ENCODE measurements at regions not wholly inside any gene's neighbourhood (a gene's known extent, or its start where the extent isn't known, plus 50 kb on each side); places are given as distances from the start of the nearest gene placed in this dataset.

DNA sequence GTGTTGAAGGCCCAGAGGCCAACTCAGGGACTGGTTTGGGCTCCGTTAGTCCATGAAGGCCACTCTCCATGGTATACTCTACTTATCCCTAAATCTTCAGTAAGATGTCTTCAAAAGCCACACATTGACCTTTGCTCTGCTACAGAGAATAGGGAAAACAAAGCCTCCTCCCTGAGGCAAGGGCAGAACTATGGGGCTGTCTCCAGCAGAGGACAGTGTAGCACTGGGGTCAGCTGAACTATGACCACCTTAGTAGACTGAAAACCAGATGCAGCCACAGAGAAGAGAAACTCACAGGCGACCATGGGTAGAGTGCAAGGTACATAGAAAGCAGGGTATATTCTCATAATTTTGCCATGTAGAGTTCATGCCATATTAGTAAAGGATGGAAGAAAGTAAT, 587.4 kb downstream of the LMO7 start:
- Histone ChIP-seq H3K9me3 (ENCODE audit: low read length) (no peaks in the 10 kb centered on the region), H3K9ac (ENCODE audit: low read length) (no peak overlapping the region), H3K36me3 (ENCODE audit: insufficient read depth, low read length) (no peaks in the 10 kb centered on the region), H3K27ac (ENCODE audit: low read depth, low read length) (no peak overlapping the region), H3K4me1 (ENCODE audit: insufficient read depth, low read length) (no peaks in the 10 kb centered on the region), H3K4me3 (ENCODE audit: low read depth in 1 of 2, low read length in 2 of 2) (no peak overlapping the region), H3K27me3 (ENCODE audit: control insufficient read depth in 1 of 2, insufficient read depth in 2 of 2, low read length in 2 of 2) (no peaks in the 10 kb centered on the region)

DNA sequence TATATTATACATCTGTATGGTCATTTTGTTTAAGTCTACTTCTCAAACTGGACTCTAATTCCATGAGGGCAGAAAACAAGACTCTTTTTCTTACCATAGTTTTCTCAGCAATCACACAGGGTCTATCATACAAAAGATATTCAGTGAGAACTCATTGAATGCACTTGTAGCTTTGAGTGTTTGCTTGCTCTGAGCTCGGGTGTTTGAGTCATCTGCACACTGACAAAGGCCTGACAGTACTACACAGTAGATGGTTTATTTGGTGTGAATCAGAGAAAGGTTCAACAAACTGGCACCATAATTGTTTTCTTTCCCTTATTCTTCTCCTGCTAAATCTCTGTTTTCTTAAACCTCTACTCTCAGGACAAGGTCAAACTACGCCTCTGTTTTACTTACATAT, 586.4 kb downstream of the LMO7 start:
- Histone ChIP-seq H3K9me3 (ENCODE audit: low read length) (no peaks in the 10 kb centered on the region), H3K4me3 (ENCODE audit: low read depth in 1 of 2, low read length in 2 of 2) (no peak overlapping the region), H3K27ac (ENCODE audit: low read depth, low read length) (no peak overlapping the region), H3K27me3 (ENCODE audit: control insufficient read depth in 1 of 2, insufficient read depth in 2 of 2, low read length in 2 of 2) (no peaks in the 10 kb centered on the region), H3K9ac (ENCODE audit: low read length) (no peak overlapping the region), H3K4me1 (ENCODE audit: insufficient read depth, low read length) (no peaks in the 10 kb centered on the region), H3K36me3 (ENCODE audit: insufficient read depth, low read length) (no peaks in the 10 kb centered on the region)

DNA sequence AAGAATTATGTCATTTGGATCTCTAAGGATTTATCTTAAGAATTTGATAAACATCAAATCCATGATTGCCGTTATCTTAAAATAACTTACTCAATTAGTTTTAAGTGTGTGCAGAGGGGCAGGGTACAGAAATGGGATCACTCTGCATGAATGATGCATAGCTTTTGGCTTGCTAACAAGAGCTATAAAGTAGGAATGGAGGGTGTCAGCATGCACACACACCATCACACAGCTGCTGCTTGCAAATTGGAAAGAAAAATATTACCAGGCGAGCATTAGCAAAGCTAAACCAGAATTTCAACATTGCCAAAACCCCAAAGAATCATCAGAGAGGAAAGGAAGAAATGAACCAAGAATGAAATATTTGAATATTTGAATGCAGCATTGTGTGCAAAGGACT, 580.6 kb downstream of the LMO7 start:
- Histone ChIP-seq H3K27ac (ENCODE audit: low read depth, low read length) (no peak overlapping the region), H3K4me1 (ENCODE audit: insufficient read depth, low read length) (no peaks in the 10 kb centered on the region), H3K4me3 (ENCODE audit: low read depth in 1 of 2, low read length in 2 of 2) (no peak overlapping the region), H3K36me3 (ENCODE audit: insufficient read depth, low read length) (no peaks in the 10 kb centered on the region), H3K9me3 (ENCODE audit: low read length) (no peaks in the 10 kb centered on the region), H3K9ac (ENCODE audit: low read length) (no peak overlapping the region), H3K27me3 (ENCODE audit: control insufficient read depth in 1 of 2, insufficient read depth in 2 of 2, low read length in 2 of 2) (no peaks in the 10 kb centered on the region)

DNA sequence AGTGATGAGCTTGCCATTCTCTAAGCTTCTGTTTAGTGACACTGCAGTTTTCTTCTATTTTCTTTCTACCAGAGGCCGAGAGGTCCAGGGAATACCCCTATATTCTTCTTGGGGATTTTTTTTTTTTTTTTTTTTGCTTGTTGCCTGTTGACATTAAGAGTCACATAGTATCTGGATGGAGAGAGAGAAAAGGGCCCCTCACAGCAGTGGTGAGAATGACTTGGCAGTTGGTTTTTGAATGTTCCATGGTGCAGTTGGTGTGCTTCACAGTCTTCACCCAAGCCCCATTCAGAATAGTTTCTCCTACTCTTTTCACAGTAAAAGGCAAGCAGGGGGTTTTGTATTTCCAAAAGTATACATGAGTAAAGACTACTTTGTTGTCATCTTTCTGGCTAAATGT, 577.9 kb downstream of the LMO7 start:
- H3K27me3 ChIP-seq (ENCODE audit: control insufficient read depth in 1 of 2, insufficient read depth in 2 of 2, low read length in 2 of 2), result no peaks in the 10 kb centered on the region
- no peaks in the 10 kb centered on the region for H3K36me3 ChIP-seq (ENCODE audit: insufficient read depth, low read length)
- H3K9me3 ChIP-seq (ENCODE audit: low read length), result no peaks in the 10 kb centered on the region
- H3K9ac ChIP-seq (ENCODE audit: low read length), result no peak overlapping the region
- H3K4me1 ChIP-seq (ENCODE audit: insufficient read depth, low read length), result no peaks in the 10 kb centered on the region
- no peak overlapping the region for H3K27ac ChIP-seq (ENCODE audit: low read depth, low read length)
- no peak overlapping the region for H3K4me3 ChIP-seq (ENCODE audit: low read depth in 1 of 2, low read length in 2 of 2)

DNA sequence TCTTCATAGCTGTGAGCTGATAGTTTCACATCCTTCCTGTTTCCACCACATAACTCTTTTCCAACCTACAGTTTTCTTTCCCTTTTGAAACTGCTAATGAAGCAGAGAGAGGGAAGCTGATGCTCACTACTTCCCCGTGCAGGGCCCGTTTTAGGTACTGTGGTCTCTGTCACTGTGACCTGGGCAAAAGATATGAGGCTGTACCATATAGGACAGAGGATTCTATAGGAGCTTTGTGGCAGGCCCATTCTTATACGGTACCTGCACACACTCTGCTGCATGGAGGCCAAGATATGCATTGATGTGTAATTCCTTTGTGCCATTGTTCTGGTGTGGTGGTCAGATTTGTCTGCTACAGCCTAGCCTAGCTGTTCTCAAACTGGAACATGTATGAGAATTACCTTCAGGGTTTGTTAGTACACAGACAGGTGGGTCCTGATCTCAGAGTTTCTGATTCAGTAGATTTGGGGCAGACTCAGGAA, 577.3 kb downstream of the LMO7 start:
- no peaks in the 10 kb centered on the region for H3K4me1 ChIP-seq (ENCODE audit: insufficient read depth, low read length)
- no peaks in the 10 kb centered on the region for H3K27me3 ChIP-seq (ENCODE audit: control insufficient read depth in 1 of 2, insufficient read depth in 2 of 2, low read length in 2 of 2)
- H3K9me3 ChIP-seq (ENCODE audit: low read length), result no peaks in the 10 kb centered on the region
- no peak overlapping the region for H3K4me3 ChIP-seq (ENCODE audit: low read depth in 1 of 2, low read length in 2 of 2)
- no peak overlapping the region for H3K27ac ChIP-seq (ENCODE audit: low read depth, low read length)
- H3K36me3 ChIP-seq (ENCODE audit: insufficient read depth, low read length), result no peaks in the 10 kb centered on the region
- no peak overlapping the region for H3K9ac ChIP-seq (ENCODE audit: low read length)

DNA sequence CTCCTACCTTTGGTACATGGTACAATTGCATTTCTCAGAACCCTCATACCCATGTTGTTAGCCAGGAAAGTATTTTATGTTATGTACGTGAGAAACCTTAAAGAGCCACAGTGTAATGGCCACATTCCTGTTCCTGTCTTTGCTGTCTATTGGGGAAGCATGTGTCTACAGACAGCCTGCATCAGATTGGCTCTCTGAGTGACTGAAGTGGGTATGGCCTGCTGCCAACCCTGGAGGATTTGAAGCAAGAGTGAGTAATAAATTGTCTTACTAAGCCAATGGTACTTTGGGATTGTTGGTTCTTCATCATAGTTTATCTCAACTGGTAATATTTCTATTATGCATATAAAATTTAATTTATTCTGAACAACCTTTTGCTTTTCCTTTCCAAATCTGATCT, 574.1 kb downstream of the LMO7 start:
- no peaks in the 10 kb centered on the region for H3K9me3 ChIP-seq (ENCODE audit: low read length)
- H3K4me3 ChIP-seq (ENCODE audit: low read depth in 1 of 2, low read length in 2 of 2), result no peak overlapping the region
- H3K36me3 ChIP-seq (ENCODE audit: insufficient read depth, low read length), result no peaks in the 10 kb centered on the region
- H3K9ac ChIP-seq (ENCODE audit: low read length), result no peak overlapping the region
- H3K4me1 ChIP-seq (ENCODE audit: insufficient read depth, low read length), result no peaks in the 10 kb centered on the region
- no peak overlapping the region for H3K27ac ChIP-seq (ENCODE audit: low read depth, low read length)
- no peaks in the 10 kb centered on the region for H3K27me3 ChIP-seq (ENCODE audit: control insufficient read depth in 1 of 2, insufficient read depth in 2 of 2, low read length in 2 of 2)

DNA sequence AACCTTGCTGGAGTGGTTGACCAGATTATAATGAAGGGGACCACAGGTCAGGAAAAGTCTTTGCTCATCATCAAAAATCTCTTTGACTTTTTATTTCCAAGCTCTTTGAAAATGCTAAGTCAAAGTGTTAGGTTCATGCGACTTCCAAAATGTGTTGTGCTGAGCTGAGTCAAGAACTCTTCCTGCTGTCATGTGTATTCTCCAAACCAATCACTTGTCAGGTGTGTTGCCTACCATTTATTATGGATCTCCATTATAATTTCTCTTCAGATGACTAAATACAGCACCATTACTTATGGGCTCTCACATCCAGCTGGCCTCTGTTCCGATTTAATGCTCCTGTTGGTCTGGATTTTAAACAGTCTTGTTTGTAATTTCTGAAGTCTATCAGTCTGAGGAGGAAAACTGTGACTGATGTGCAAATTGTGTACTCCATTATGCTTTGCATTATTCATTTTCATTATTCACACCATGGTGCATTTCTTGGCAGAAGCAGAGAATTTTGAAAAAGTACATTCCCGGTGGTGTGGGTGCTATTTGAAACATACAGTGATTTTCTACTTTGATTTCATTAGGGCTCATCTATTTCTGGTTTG, 562.5 kb downstream of the LMO7 start:
- H3K36me3 ChIP-seq (ENCODE audit: insufficient read depth, low read length), result no peaks in the 10 kb centered on the region
- no peaks in the 10 kb centered on the region for H3K4me1 ChIP-seq (ENCODE audit: insufficient read depth, low read length)
- no peak overlapping the region for H3K4me3 ChIP-seq (ENCODE audit: low read depth in 1 of 2, low read length in 2 of 2)
- no peak overlapping the region for H3K27ac ChIP-seq (ENCODE audit: low read depth, low read length)
- H3K9me3 ChIP-seq (ENCODE audit: low read length), result no peaks in the 10 kb centered on the region
- no peaks in the 10 kb centered on the region for H3K27me3 ChIP-seq (ENCODE audit: control insufficient read depth in 1 of 2, insufficient read depth in 2 of 2, low read length in 2 of 2)
- H3K9ac ChIP-seq (ENCODE audit: low read length), result no peak overlapping the region

DNA sequence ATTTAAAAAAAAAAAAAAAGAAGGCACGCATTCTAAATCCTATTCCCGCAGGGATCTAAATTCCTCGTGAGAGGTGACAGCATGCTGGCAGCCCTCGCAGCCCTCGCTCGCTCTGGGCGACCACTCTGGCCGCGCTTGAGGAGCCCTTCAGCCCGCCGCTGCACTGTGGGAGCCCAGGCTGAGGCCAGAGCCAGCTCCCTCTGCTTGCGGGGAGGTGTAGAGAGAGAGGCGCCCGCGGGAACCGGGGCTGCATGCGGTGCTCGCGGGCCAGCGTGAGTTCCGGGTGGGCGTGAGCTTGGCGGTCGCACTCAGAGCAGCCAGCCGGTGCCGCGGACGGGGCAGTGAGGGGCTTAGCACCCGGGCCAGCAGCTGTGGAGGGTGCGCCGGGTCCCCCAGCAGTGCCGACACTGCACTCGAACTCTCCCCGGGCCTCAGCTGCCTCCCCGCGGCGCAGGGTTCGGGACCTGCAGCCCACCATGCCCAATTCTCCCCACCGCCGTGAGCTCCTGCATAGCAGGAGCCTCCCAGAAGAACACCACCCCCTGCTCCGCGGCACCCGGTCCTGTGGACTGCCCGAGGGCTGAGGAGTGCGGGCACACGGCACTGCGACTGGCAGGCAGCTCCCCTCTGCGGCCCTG, 553.9 kb downstream of the LMO7 start:
- no peaks in the 10 kb centered on the region for H3K9me3 ChIP-seq (ENCODE audit: low read length)
- H3K36me3 ChIP-seq (ENCODE audit: insufficient read depth, low read length), result no peaks in the 10 kb centered on the region
- no peaks in the 10 kb centered on the region for H3K27me3 ChIP-seq (ENCODE audit: control insufficient read depth in 1 of 2, insufficient read depth in 2 of 2, low read length in 2 of 2)
- no peaks in the 10 kb centered on the region for H3K4me1 ChIP-seq (ENCODE audit: insufficient read depth, low read length)
- no peak overlapping the region for H3K4me3 ChIP-seq (ENCODE audit: low read depth in 1 of 2, low read length in 2 of 2)
- H3K27ac ChIP-seq (ENCODE audit: low read depth, low read length), result no peak overlapping the region
- no peak overlapping the region for H3K9ac ChIP-seq (ENCODE audit: low read length)

DNA sequence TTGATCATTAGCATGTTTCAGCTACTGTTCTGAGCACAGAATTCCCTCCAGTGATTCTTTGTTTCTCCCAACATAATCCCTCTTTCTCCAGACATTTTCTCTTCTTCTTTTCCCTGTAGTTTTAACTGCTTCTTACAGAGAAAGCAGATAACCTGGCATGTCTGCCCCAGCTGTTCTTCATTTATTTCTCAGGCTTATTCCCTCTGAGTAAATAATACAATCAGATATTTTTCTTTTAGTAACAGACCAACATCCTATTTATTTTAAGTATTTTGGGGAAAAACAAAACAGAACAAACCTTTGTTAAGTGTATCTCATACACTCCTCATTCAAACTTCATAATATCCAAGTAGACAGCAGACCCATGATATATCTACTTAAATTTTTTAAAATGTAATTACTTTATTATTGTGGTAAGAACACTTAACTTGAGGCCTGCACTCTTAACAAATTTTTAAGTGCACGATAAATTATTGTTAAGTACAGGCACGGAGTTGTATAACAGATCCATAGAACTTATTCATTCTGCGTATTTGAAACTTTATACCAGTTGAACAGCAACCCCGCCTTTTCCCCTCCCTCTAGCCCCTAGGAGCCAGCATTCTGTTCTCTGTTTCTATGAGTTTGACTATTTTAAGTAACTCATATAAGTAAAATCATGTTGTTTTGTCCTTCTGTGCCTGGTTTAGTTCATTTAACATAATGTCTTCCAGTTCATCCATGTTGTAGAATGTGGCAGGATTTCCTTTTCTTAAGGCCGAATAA, 540.0 kb downstream of the LMO7 start:
- no peaks in the 10 kb centered on the region for H3K27me3 ChIP-seq (ENCODE audit: control insufficient read depth in 1 of 2, insufficient read depth in 2 of 2, low read length in 2 of 2)
- H3K9ac ChIP-seq (ENCODE audit: low read length), result no peak overlapping the region
- no peaks in the 10 kb centered on the region for H3K36me3 ChIP-seq (ENCODE audit: insufficient read depth, low read length)
- no peak overlapping the region for H3K4me3 ChIP-seq (ENCODE audit: low read depth in 1 of 2, low read length in 2 of 2)
- no peaks in the 10 kb centered on the region for H3K4me1 ChIP-seq (ENCODE audit: insufficient read depth, low read length)
- H3K9me3 ChIP-seq (ENCODE audit: low read length), result no peaks in the 10 kb centered on the region
- no peak overlapping the region for H3K27ac ChIP-seq (ENCODE audit: low read depth, low read length)

DNA sequence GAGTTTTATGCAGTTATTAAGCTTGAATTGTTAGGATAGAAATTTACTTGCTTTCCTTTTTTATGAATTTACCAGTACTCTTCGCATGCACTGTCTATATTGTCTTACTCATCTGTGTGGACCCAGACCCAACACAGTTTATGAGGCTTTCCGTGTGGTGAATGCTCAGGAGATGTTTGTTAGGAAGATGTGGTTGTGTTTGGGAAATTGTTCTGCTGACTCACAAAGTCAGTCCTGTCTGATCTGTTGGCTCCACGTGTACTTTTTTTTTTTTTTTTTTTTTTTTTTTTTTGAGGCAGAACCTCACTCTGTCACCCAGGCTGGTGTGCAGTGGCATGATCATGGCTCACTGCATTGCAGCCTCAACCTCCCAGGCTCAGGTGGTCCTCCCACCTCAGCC, 532.5 kb downstream of the LMO7 start:
- Histone ChIP-seq H3K9me3 (ENCODE audit: low read length) (no peaks in the 10 kb centered on the region), H3K4me3 (ENCODE audit: low read depth in 1 of 2, low read length in 2 of 2) (no peak overlapping the region), H3K27me3 (ENCODE audit: control insufficient read depth in 1 of 2, insufficient read depth in 2 of 2, low read length in 2 of 2) (no peaks in the 10 kb centered on the region), H3K4me1 (ENCODE audit: insufficient read depth, low read length) (no peaks in the 10 kb centered on the region), H3K9ac (ENCODE audit: low read length) (no peak overlapping the region), H3K27ac (ENCODE audit: low read depth, low read length) (no peak overlapping the region), H3K36me3 (ENCODE audit: insufficient read depth, low read length) (no peaks in the 10 kb centered on the region)

DNA sequence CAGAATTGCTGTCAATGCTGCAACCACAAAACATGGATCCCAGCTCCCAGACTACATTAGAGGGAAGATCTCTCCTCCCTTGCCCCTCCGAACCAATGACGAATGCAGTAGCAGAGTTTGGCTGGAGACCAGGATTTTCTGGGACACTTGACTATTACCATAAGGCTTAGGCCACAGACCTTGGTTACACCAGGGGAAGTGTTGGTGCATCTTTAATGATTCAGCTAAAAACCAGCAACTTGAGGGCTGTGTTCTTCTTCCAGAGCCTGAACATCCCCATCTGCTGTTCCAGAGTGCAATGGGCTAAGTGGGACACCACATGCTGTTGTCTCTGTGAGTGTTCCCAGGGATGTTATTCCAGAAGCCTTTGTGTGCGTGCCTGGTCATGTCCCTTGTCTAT, 528.2 kb downstream of the LMO7 start:
- no peaks in the 10 kb centered on the region for H3K27me3 ChIP-seq (ENCODE audit: control insufficient read depth in 1 of 2, insufficient read depth in 2 of 2, low read length in 2 of 2)

More for the DNA sequence above, 528.2 kb downstream of the LMO7 start:
- no peaks in the 10 kb centered on the region for H3K9me3 ChIP-seq (ENCODE audit: low read length)
- H3K4me1 ChIP-seq (ENCODE audit: insufficient read depth, low read length), result peaks cover 16% of the 10 kb centered on the region
- no peak overlapping the region for H3K4me3 ChIP-seq (ENCODE audit: low read depth in 1 of 2, low read length in 2 of 2)
- H3K27ac ChIP-seq (ENCODE audit: low read depth, low read length), result no peak overlapping the region
- H3K9ac ChIP-seq (ENCODE audit: low read length), result no peak overlapping the region
- H3K36me3 ChIP-seq (ENCODE audit: insufficient read depth, low read length), result no peaks in the 10 kb centered on the region
